AG09309 (cell line): ENCODE measurements at regions not wholly inside any gene's neighbourhood (a gene's known extent, or its start where the extent isn't known, plus 50 kb on each side); places are given as distances from the start of the nearest gene placed in this dataset.

ENCODE experiments used
- DNase-seq: peaks from one replicate; pipeline ENCODE4 v3.0.0-alpha.2; 2010; ENCODE audit warnings: low read depth
- H3K4me3 ChIP-seq: 2 replicates; pipeline ENCODE4 v1.5.1; 2011; ENCODE audit warnings: mild to moderate bottlenecking, low read depth, low read length, moderate library complexity; ENCODE audit not compliant: control insufficient read depth
- CTCF ChIP-seq: IDR thresholded peaks from 2 replicates; pipeline ENCODE4 v1.5.1; 2011; ENCODE audit warnings: mild to moderate bottlenecking, low read depth, low read length, inconsistent platforms; ENCODE audit not compliant: insufficient read depth, control insufficient read depth; ENCODE audit errors: missing control alignments

GRCh38 chr3:135756106-135756668 lies 209.3 kb upstream of the PPP2R3A start:
- no peak overlapping the region for H3K4me3 ChIP-seq
- TF ChIP-seq CTCF, result no peak
- no peak for DNase-seq

- no peak for TF ChIP-seq CTCF
- DNase-seq, result no peak
- H3K4me3 ChIP-seq, result no peak overlapping the region
These were observed 208.1 kb upstream of the PPP2R3A start for GRCh38 chr3:135757421-135757820.

GRCh38 chr3:135758961-135759360 lies 206.6 kb upstream of the PPP2R3A start:
- H3K4me3 ChIP-seq, result no peak overlapping the region
- no peak for TF ChIP-seq CTCF
- DNase-seq, result no peak

- no peak overlapping the region for H3K4me3 ChIP-seq
- no peak for TF ChIP-seq CTCF
- no peak for DNase-seq
These were observed 205.9 kb upstream of the PPP2R3A start for GRCh38 chr3:135759651-135760050.

- no peak for DNase-seq
- no peak for TF ChIP-seq CTCF
- no peak overlapping the region for H3K4me3 ChIP-seq
These were observed 204.9 kb upstream of the PPP2R3A start for GRCh38 chr3:135760581-135760980.

GRCh38 chr3:135762188-135762856 lies 203.2 kb upstream of the PPP2R3A start:
- DNase-seq, result no peak
- H3K4me3 ChIP-seq, result no peak overlapping the region
- TF ChIP-seq CTCF, result no peak
